Endothelial cell of umbilical vein (primary cell): ENCODE measurements at regions not wholly inside any gene's neighbourhood (a gene's known extent, or its start where the extent isn't known, plus 50 kb on each side); places are given as distances from the start of the nearest gene placed in this dataset.
A peak's percentile ranks its signal among the peaks of the same experiment; 100 is the strongest.

Experiments used
- BruUV-seq: library from RNA; stranded (reverse); fragments of 400-500 nt; replicated peaks from 2 replicates; lab custom pipeline; 2021; lab: Mats Ljungman, UMichigan
- CTCF ChIA-PET: fragments of 300-600, 350-600 bp; sonication (Branson Sonifier 250); formaldehyde crosslinking; loops from one replicate; lab custom pipeline; 2021; ENCODE audit warnings: antibody characterized with exemption, inconsistent platforms; lab: Charles Lee
- POLR2A ChIA-PET: fragments of 300-600, 350-600 bp; sonication (Branson Sonifier 250); formaldehyde crosslinking; loops from one replicate; lab custom pipeline; 2021; ENCODE audit warnings: antibody characterized with exemption, inconsistent platforms; lab: Charles Lee
- DNase-seq: peaks from one replicate; pipeline ENCODE4 v3.0.0-alpha.2; 2011; ENCODE audit warnings: low read depth, low spot score
- FAIRE-seq: peaks from 2 replicates; lab custom pipeline; 2011; peaks lifted over from hg19 to GRCh38; lab: Jason Lieb, UNC
- H2AFZ ChIP-seq: 2 replicates; pipeline ENCODE4 v1.6.0; 2012; ENCODE audit warnings: low read depth, low read length, control low read depth, inconsistent platforms
- H3K27ac ChIP-seq: 2 replicates; pipeline ENCODE4 v1.5.1; 2011; ENCODE audit warnings: low read depth, mild to moderate bottlenecking, control low read depth, low read length, moderate library complexity; ENCODE audit not compliant: insufficient read depth
- H3K27me3 ChIP-seq, 2 experiments: 2 replicates each; pipeline versions ENCODE4 v1.6.0 to v1.6.1; 2011; ENCODE audit warnings: low read length in 2 of 2, mixed read lengths in 1 of 2; ENCODE audit not compliant: control insufficient read depth in 2 of 2, insufficient read depth in 2 of 2
- H3K36me3 ChIP-seq, 2 experiments: 2 replicates in 1 of 2; 3 replicates in 1 of 2; pipeline ENCODE4 v1.5.1; 2011; ENCODE audit warnings: low read length in 2 of 2, mild to moderate bottlenecking in 1 of 2, moderate library complexity in 1 of 2; ENCODE audit not compliant: control insufficient read depth in 2 of 2, insufficient read depth in 2 of 2; ENCODE audit errors: extremely low read depth in 1 of 2
- H3K4me1 ChIP-seq: 3 replicates; pipeline ENCODE4 v1.5.1; 2011; ENCODE audit warnings: mild to moderate bottlenecking, low read length; ENCODE audit not compliant: control insufficient read depth, insufficient read depth; ENCODE audit errors: extremely low read depth
- H3K4me2 ChIP-seq: 2 replicates; pipeline ENCODE4 v1.6.1; 2011; ENCODE audit warnings: low read length, control low read depth, mixed read lengths; ENCODE audit not compliant: insufficient read depth
- H3K4me3 ChIP-seq, 3 experiments: fragments of 200-600 bp in 1 of 3; sonication (generic), shearing (Covaris generic) in 1 of 3; replicated peaks in 1 of 3; 2 replicates each; pipeline ENCODE4 v1.5.1; 2011 to 2016; ENCODE audit warnings: control low read depth in 3 of 3, low read length in 3 of 3, mild to moderate bottlenecking in 2 of 3, inconsistent platforms in 1 of 3, low read depth in 1 of 3, moderate library complexity in 1 of 3; ENCODE audit not compliant: insufficient read depth in 1 of 3
- H3K79me2 ChIP-seq: 2 replicates; pipeline ENCODE4 v1.6.0; 2012; ENCODE audit warnings: low read length, inconsistent platforms; ENCODE audit not compliant: control insufficient read depth, insufficient read depth
- H3K9ac ChIP-seq: replicated peaks from 2 replicates; pipeline ENCODE3; 2011; ENCODE audit warnings: low read length, control low read depth; ENCODE audit not compliant: insufficient read depth; ENCODE audit errors: extremely low read depth
- H3K9me1 ChIP-seq: replicated peaks from 3 replicates; pipeline ENCODE4 v1.6.0; 2011; ENCODE audit warnings: mild to moderate bottlenecking, low read length; ENCODE audit not compliant: control insufficient read depth, insufficient read depth; ENCODE audit errors: extremely low read depth
- H3K9me3 ChIP-seq: replicated peaks from 2 replicates; pipeline ENCODE4 v1.5.1; 2012; ENCODE audit warnings: low read length, inconsistent platforms; ENCODE audit not compliant: control insufficient read depth, insufficient read depth
- H4K20me1 ChIP-seq: replicated peaks from 2 replicates; pipeline ENCODE3; 2011; ENCODE audit warnings: mild to moderate bottlenecking, low read length; ENCODE audit not compliant: control insufficient read depth, insufficient read depth; ENCODE audit errors: extremely low read depth
- CTCF ChIP-seq, 2 donors: IDR thresholded peaks; 1 replicate in 1 of 2; 2 replicates in 1 of 2; pipeline ENCODE4 v1.5.1; 2011; ENCODE audit warnings: low read length in 2 of 2, mild to moderate bottlenecking in 2 of 2, moderate library complexity in 2 of 2, control low read depth in 1 of 2, inconsistent platforms in 1 of 2, low read depth in 1 of 2; ENCODE audit not compliant: insufficient read depth in 1 of 2; ENCODE audit errors: extremely low read depth in 1 of 2
- EZH2 ChIP-seq: IDR thresholded peaks from 2 replicates; pipeline ENCODE4 v1.6.1; 2012; ENCODE audit warnings: borderline replicate concordance, low read depth, mild to moderate bottlenecking, moderate library complexity, low read length, inconsistent platforms; ENCODE audit not compliant: severe bottlenecking
- FOS ChIP-seq: IDR thresholded peaks from 2 replicates; pipeline ENCODE4 v1.6.1; 2011; ENCODE audit warnings: mild to moderate bottlenecking, low read length, moderate library complexity, borderline replicate concordance; ENCODE audit not compliant: insufficient read depth
- GATA2 ChIP-seq: IDR thresholded peaks from 2 replicates; pipeline ENCODE4 v1.7.0; 2011; ENCODE audit warnings: low read depth, mild to moderate bottlenecking, moderate library complexity, mixed read lengths, low read length; ENCODE audit not compliant: insufficient read length, insufficient read depth
- JUN ChIP-seq: IDR thresholded peaks from 2 replicates; pipeline ENCODE4 v1.6.1; 2011; ENCODE audit warnings: borderline replicate concordance, low read depth; ENCODE audit not compliant: insufficient read length, insufficient read depth
- MYC ChIP-seq: IDR thresholded peaks from one replicate; pipeline ENCODE4 v1.6.1; 2011; ENCODE audit warnings: mild to moderate bottlenecking, low read depth, low read length
- POLR2A ChIP-seq: IDR thresholded peaks from 2 replicates; pipeline ENCODE4 v1.6.1; 2012; ENCODE audit warnings: low read depth, mild to moderate bottlenecking, control low read depth, low read length
- POLR2AphosphoS5 ChIP-seq: IDR thresholded peaks from 2 replicates; pipeline ENCODE4 v1.6.1; 2012; ENCODE audit warnings: low read depth, mild to moderate bottlenecking, control low read depth, low read length, moderate library complexity; ENCODE audit not compliant: insufficient read depth
- dilution Hi-C: fragments of 300-500 bp; cut with MboI; formaldehyde crosslinking; loops from one replicate; pipeline ENCODE4 v1.15.0; 2019; ENCODE audit warnings: low sequenced_read_pairs; ENCODE audit not compliant: extremely low pct_ligation_motif_present
- intact Hi-C: fragments of 100-400 bp; cut with micrococcal nuclease; formaldehyde crosslinking; loops from one replicate; pipeline ENCODE4 v1.10.0; 2022
- TF ChIP-seq, protein P1 (sequence below): IDR thresholded peaks from 2 replicates; pipeline ENCODE4 v1.6.1; 2011; ENCODE audit not compliant: insufficient read depth, insufficient read length

DNA sequence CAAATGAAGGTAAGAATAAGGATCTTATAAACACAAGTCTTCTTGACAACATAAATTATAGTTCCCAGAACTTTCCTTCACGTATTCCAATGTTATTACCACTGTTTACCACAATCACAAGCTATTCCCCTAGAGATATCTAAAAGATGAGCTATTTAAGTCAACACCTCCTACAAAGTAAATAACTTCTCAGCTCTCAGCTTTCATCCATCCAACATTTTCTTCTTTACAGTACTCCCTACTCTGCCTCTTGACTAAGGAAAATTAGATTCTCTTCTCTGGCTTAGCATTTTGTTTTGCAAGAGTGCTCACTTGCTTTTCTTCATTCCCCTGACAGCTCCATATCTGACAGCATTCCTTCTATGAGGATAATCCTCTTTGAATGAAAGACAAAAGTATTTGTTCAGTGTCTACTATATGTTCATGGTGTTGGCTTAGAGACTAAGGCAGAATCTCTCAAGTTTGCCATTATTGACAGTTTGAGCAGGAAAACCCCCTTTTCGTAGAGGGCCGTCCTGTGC is 93.0 kb upstream of the IL6 start:
- DNase-seq, result no peak
- no peaks in the 10 kb centered on the region for H3K36me3 ChIP-seq
- no peaks in the 10 kb centered on the region for H3K79me2 ChIP-seq
- H3K9me1 ChIP-seq, result no peaks in the 10 kb centered on the region
- no peak for FAIRE-seq
- no peaks in the 10 kb centered on the region for H3K27me3 ChIP-seq
- no peak overlapping the region for H3K4me2 ChIP-seq
- H3K9me3 ChIP-seq, result no peaks in the 10 kb centered on the region
- peak overlapping the region; percentile 92 for H3K27ac ChIP-seq
- CTCF ChIA-PET, result interaction anchor here (1.1 to 1.5 kb wide), 4 partner anchors 57 to 94 kb away, joined by 3 to 5 read pairs (median 4); partner anchors contain the start of gene IL6
- peaks cover 41% of the 10 kb centered on the region for H3K4me1 ChIP-seq
- POLR2A ChIA-PET, result interaction anchor here (0.6 to 1.0 kb wide), 2 partner anchors 19 to 81 kb away, joined by 5 to 9 read pairs; no protein-coding TSS in a partner anchor
- dilution Hi-C loops (no loop called here), intact Hi-C loops (loop anchor here (1.0 to 2.0 kb wide), 3 partner anchors 9 to 43 kb away; no protein-coding TSS in a partner anchor)
- no peak for TF ChIP-seq JUN
- TF ChIP-seq EZH2, result no peak
- H3K4me3 ChIP-seq, result no peak overlapping the region
- no peaks in the 10 kb centered on the region for H4K20me1 ChIP-seq
- no peak overlapping the region for H3K9ac ChIP-seq
- H2AFZ ChIP-seq, result no peak overlapping the region
- BruUV-seq, result no TSS peak

DNA sequence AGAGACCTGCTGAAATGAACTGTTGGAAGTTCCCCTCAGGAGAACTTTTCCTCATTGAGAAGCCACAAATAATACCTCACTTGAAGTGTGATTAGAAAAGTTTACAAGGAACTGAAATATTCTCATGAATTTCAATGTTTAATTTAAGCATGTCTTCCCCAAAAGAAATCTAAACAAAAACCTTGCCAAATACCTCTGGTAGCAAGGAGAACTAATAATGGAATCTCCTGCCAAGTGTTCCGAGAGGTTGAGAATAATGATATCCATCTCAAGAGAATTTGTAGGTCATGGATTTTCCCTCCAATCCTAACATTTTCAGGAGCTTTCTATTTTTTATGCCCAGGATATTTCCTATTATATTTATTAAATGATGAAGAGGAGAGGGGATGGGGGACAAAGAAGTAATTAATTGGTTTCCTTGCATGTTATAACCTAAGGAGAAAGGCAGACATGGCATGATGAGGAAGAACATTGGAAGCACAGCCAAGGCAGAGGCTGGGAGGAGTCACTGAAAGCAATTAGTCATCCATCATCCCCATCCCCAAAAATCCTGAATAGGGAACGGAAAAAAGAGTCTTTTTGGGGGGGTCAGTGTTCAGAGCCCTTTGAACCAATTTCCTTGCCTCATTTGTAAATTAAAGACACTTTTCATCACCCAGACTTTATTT is 93.6 kb upstream of the IL6 start:
- DNase-seq (no peak), FAIRE-seq (no peak)
- Histone ChIP-seq H3K9me3 (no peaks in the 10 kb centered on the region), H4K20me1 (no peaks in the 10 kb centered on the region), H3K36me3 (no peaks in the 10 kb centered on the region), H2AFZ (no peak overlapping the region), H3K9ac (peak overlapping the region; percentile 48), H3K27ac (peak overlapping the region; percentile 92), H3K4me3 (no peak overlapping the region), H3K4me1 (peaks cover 41% of the 10 kb centered on the region), H3K4me2 (peak overlapping the region; percentile 63), H3K79me2 (no peaks in the 10 kb centered on the region), H3K9me1 (no peaks in the 10 kb centered on the region), H3K27me3 (no peaks in the 10 kb centered on the region)
- no TSS peak for BruUV-seq
- ChIA-PET CTCF (interaction anchor here (1.0 to 2.2 kb wide), 6 partner anchors 25 to 149 kb away, joined by 3 to 7 read pairs (median 4); partner anchors contain the start of gene IL6), POLR2A (interaction anchor here (0.6 to 1.0 kb wide), 2 partner anchors 19 to 81 kb away, joined by 5 to 9 read pairs; no protein-coding TSS in a partner anchor)
- no peak for TF ChIP-seq GATA2
- no peak for TF ChIP-seq CTCF (IDR thresholded peaks at IDR 0.05; ENCODE audit: extremely low read depth in 1 of 2, insufficient read depth in 1 of 2, low read depth in 1 of 2, low read length in 2 of 2)
- TF ChIP-seq POLR2AphosphoS5, result no peak
- no peak for TF ChIP-seq MYC
- no peak for TF ChIP-seq POLR2A
- TF ChIP-seq EZH2, result no peak
- no peak for TF ChIP-seq FOS
- TF ChIP-seq JUN, result no peak
- TF ChIP-seq, protein P1, sequence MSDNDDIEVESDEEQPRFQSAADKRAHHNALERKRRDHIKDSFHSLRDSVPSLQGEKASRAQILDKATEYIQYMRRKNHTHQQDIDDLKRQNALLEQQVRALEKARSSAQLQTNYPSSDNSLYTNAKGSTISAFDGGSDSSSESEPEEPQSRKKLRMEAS, result no peak
- dilution Hi-C loops, result no loop called here
- intact Hi-C loops, result loop anchor here (1.0 to 2.0 kb wide), 3 partner anchors 10 to 43 kb away; no protein-coding TSS in a partner anchor
